H1 (cell line): ENCODE measurements at regions not wholly inside any gene's neighbourhood (a gene's known extent, or its start where the extent isn't known, plus 50 kb on each side); places are given as distances from the start of the nearest gene placed in this dataset.
A peak's percentile ranks its signal among the peaks of the same experiment; 100 is the strongest.
"Not testable (repeated sequence)": the region's sequence is repeated elsewhere in the genome, so short reads cannot be mapped to it uniquely, and the experiment has no call there.

Source experiments
- CTCF ChIA-PET: fragments of 300-600 bp; sonication (Branson Sonifier 250); formaldehyde crosslinking; loops from one replicate; lab custom pipeline; 2021; ENCODE audit not compliant: partially characterized antibody; lab: Charles Lee
- POLR2A ChIA-PET: fragments of 300-600 bp; sonication (Branson Sonifier 250); formaldehyde crosslinking; loops from one replicate; lab custom pipeline; 2021; ENCODE audit warnings: inconsistent platforms; ENCODE audit not compliant: partially characterized antibody; lab: Charles Lee
- DNase-seq, 2 experiments: peaks; one replicate each; pipeline versions ENCODE4 v3.0.0 to v3.0.0-alpha.2; 2010 to 2022; ENCODE audit warnings: low spot score in 2 of 2, low read depth in 1 of 2, mixed read lengths in 1 of 2
- FAIRE-seq: peaks from 2 replicates; lab custom pipeline; 2011; peaks lifted over from hg19 to GRCh38; lab: Jason Lieb, UNC
- H2AFZ ChIP-seq: 2 replicates; pipeline ENCODE4 v1.8.1; 2012; ENCODE audit warnings: low read length, inconsistent platforms
- H2AK5ac ChIP-seq: 2 replicates; pipeline ENCODE4 v1.6.1; 2013; ENCODE audit warnings: low read depth, low read length
- H2BK120ac ChIP-seq: replicated peaks from 2 replicates; pipeline ENCODE3; 2013; ENCODE audit warnings: low read depth, low read length, inconsistent platforms
- H2BK12ac ChIP-seq: 2 replicates; pipeline ENCODE4 v1.6.1; 2013; ENCODE audit warnings: low read depth, low read length
- H2BK15ac ChIP-seq: 2 replicates; pipeline ENCODE4 v1.6.1; 2013; ENCODE audit warnings: low read length
- H2BK20ac ChIP-seq: 2 replicates; pipeline ENCODE4 v1.6.1; 2013; ENCODE audit warnings: low read length
- H2BK5ac ChIP-seq: 2 replicates; pipeline ENCODE4 v1.6.1; 2013; ENCODE audit warnings: low read depth, low read length
- H3K14ac ChIP-seq: 2 replicates; pipeline ENCODE4 v1.6.1; 2013; ENCODE audit warnings: inconsistent platforms; ENCODE audit not compliant: insufficient read length
- H3K18ac ChIP-seq: 2 replicates; pipeline ENCODE4 v1.6.1; 2013; ENCODE audit warnings: low read length; ENCODE audit errors: extremely low read depth
- H3K23ac ChIP-seq: 2 replicates; pipeline ENCODE4 v1.6.1; 2013; ENCODE audit warnings: inconsistent platforms; ENCODE audit not compliant: insufficient read length
- H3K23me2 ChIP-seq: 2 replicates; pipeline ENCODE4 v1.6.1; 2013; ENCODE audit warnings: low read depth, low read length
- H3K27ac ChIP-seq: 2 replicates; pipeline ENCODE4 v1.6.1; 2011; ENCODE audit warnings: low read depth, low read length, inconsistent platforms
- H3K27me3 ChIP-seq, 4 experiments: replicated peaks in 1 of 4; 1 replicate in 1 of 4; 2 replicates in 3 of 4; pipeline versions ENCODE4 v1.6.1 to v1.8.1; 2011 to 2013; ENCODE audit warnings: low read length in 3 of 4, mild to moderate bottlenecking in 3 of 4, inconsistent platforms in 2 of 4, mixed read lengths in 2 of 4, moderate library complexity in 1 of 4; ENCODE audit not compliant: control insufficient read depth in 3 of 4, insufficient read depth in 3 of 4; ENCODE audit errors: extremely low read depth in 1 of 4
- H3K36me3 ChIP-seq, 4 experiments: 2 replicates each; pipeline versions ENCODE4 v1.6.1 to v1.8.1; 2011 to 2013; ENCODE audit warnings: mild to moderate bottlenecking in 4 of 4, low read length in 3 of 4, moderate library complexity in 2 of 4, control low read depth in 1 of 4, inconsistent platforms in 1 of 4; ENCODE audit not compliant: insufficient read depth in 4 of 4, control insufficient read depth in 2 of 4
- H3K4ac ChIP-seq: replicated peaks from 2 replicates; pipeline ENCODE3; 2013; ENCODE audit warnings: low read length, low read depth, mixed read lengths, inconsistent platforms; ENCODE audit not compliant: insufficient read length
- H3K4me1 ChIP-seq, 4 experiments: replicated peaks in 1 of 4; 1 replicate in 1 of 4; 2 replicates in 3 of 4; pipeline versions ENCODE4 v1.6.1 to v1.8.1; 2011 to 2013; ENCODE audit warnings: low read length in 3 of 4, inconsistent platforms in 2 of 4, mixed read lengths in 1 of 4; ENCODE audit not compliant: insufficient read depth in 4 of 4, control insufficient read depth in 3 of 4
- H3K4me2 ChIP-seq, 2 experiments: 2 replicates each; pipeline versions ENCODE4 v1.6.1 to v1.8.1; 2011 to 2013; ENCODE audit warnings: low read depth in 2 of 2, low read length in 2 of 2, control low read depth in 1 of 2, inconsistent platforms in 1 of 2, mild to moderate bottlenecking in 1 of 2; ENCODE audit not compliant: insufficient read depth in 1 of 2
- H3K4me3 ChIP-seq, 4 experiments: fragments of 200-600, 300-600 bp in 1 of 4; sonication (generic), shearing (Covaris generic), sonication (Bioruptor Twin) in 1 of 4; 2 replicates each; pipeline versions ENCODE4 v1.5.1 to v1.8.1; 2011 to 2016; ENCODE audit warnings: low read length in 4 of 4, low read depth in 3 of 4, control low read depth in 2 of 4, inconsistent platforms in 2 of 4, mild to moderate bottlenecking in 2 of 4, mixed read lengths in 1 of 4, moderate library complexity in 1 of 4; ENCODE audit not compliant: insufficient read depth in 2 of 4; ENCODE audit errors: extremely low read depth in 1 of 4
- H3K56ac ChIP-seq: replicated peaks from 2 replicates; pipeline ENCODE3; 2013; ENCODE audit warnings: low read depth, mild to moderate bottlenecking, mixed read lengths, low read length, inconsistent platforms; ENCODE audit not compliant: insufficient read length
- H3K79me1 ChIP-seq: 2 replicates; pipeline ENCODE4 v1.6.1; 2013; ENCODE audit warnings: low read depth, low read length, control low read depth
- H3K79me2 ChIP-seq, 2 experiments: 2 replicates each; pipeline versions ENCODE4 v1.6.1 to v1.8.1; 2012 to 2013; ENCODE audit warnings: low read length in 2 of 2, mild to moderate bottlenecking in 2 of 2, inconsistent platforms in 1 of 2; ENCODE audit not compliant: insufficient read depth in 2 of 2, control insufficient read depth in 1 of 2
- H3K9ac ChIP-seq, 4 experiments: replicated peaks in 1 of 4; 1 replicate in 1 of 4; 2 replicates in 3 of 4; pipeline versions ENCODE4 v1.6.1 to v1.8.1; 2011 to 2013; ENCODE audit warnings: low read depth in 3 of 4, low read length in 3 of 4, control low read depth in 2 of 4, mild to moderate bottlenecking in 2 of 4, moderate library complexity in 2 of 4, inconsistent platforms in 1 of 4; ENCODE audit errors: extremely low read depth in 1 of 4
- H3K9me3 ChIP-seq, 2 experiments: 2 replicates each; pipeline versions ENCODE4 v1.6.1 to v1.8.1; 2012 to 2013; ENCODE audit warnings: mild to moderate bottlenecking in 2 of 2, moderate library complexity in 2 of 2, control low read depth in 1 of 2, inconsistent platforms in 1 of 2, low read depth in 1 of 2, low read length in 1 of 2, mixed read lengths in 1 of 2; ENCODE audit not compliant: insufficient read depth in 2 of 2
- H4K20me1 ChIP-seq, 2 experiments: replicated peaks in 1 of 2; 2 replicates each; pipeline versions ENCODE3 to v1.8.1; 2011 to 2013; ENCODE audit warnings: inconsistent platforms in 2 of 2, low read length in 2 of 2, mild to moderate bottlenecking in 1 of 2; ENCODE audit not compliant: insufficient read depth in 2 of 2, control insufficient read depth in 1 of 2
- H4K5ac ChIP-seq: 2 replicates; pipeline ENCODE4 v1.6.1; 2013; ENCODE audit warnings: low read length, low read depth, mixed read lengths, inconsistent platforms; ENCODE audit not compliant: insufficient read length
- H4K8ac ChIP-seq: 2 replicates; pipeline ENCODE4 v1.8.0; 2013; ENCODE audit warnings: mild to moderate bottlenecking, moderate library complexity, low read length, inconsistent platforms; ENCODE audit not compliant: insufficient read depth; ENCODE audit errors: extremely low read depth
- H4K91ac ChIP-seq: replicated peaks from 2 replicates; pipeline ENCODE3; 2013; ENCODE audit warnings: low read length, mixed read lengths, inconsistent platforms; ENCODE audit not compliant: insufficient read length
- WGBS, 2 experiments: shearing (Covaris generic) in 1 of 2; methylation state at CpG; one replicate each; pipeline versions ENCODE4 v1.1.6 to v1.1.7; 2013 to 2015; ENCODE audit warnings: low lambda C conversion rate in 2 of 2, mixed read lengths in 2 of 2, inconsistent platforms in 1 of 2, low coverage in 1 of 2, missing lambda C conversion rate in 1 of 2; ENCODE audit not compliant: insufficient replicate concordance in 2 of 2, insufficient coverage in 1 of 2, insufficient read length in 1 of 2; ENCODE audit errors: extremely low coverage in 1 of 2, missing lambda C conversion rate in 1 of 2; 5-methylcytosine and 5-hydroxymethylcytosine counted together

DNA sequence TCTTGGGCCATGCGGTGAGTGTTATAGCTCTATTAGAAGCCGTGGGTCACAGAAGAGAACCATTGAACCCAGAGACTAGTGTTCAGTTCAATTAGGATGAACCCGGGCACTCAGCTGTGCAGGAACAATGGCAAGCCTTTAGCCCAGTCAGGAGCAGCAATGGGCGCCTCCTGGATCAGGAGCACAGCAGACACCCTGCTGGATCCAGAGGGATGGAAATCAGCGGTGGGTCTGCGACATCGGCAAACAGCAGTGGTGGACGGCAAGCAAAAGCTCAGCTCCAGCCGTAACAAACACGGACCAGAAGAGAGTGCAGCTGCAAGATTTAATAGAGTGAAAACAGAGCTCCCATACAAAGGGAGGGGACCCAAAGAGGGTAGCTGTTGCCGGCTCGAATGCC, 228.3 kb upstream of the SPOPL start:
- H3K79me1 ChIP-seq, H4K5ac ChIP-seq, H2AFZ ChIP-seq, H3K4me2 ChIP-seq, H3K79me2 ChIP-seq, H2AK5ac ChIP-seq, H2BK5ac ChIP-seq, H3K27ac ChIP-seq, H3K18ac ChIP-seq, DNase-seq, FAIRE-seq, H2BK120ac ChIP-seq, POLR2A ChIA-PET, H3K9me3 ChIP-seq, H3K4ac ChIP-seq, H3K27me3 ChIP-seq, H4K91ac ChIP-seq, H3K9ac ChIP-seq, H3K23ac ChIP-seq, H3K14ac ChIP-seq, H4K20me1 ChIP-seq, H2BK15ac ChIP-seq, H3K56ac ChIP-seq, H3K36me3 ChIP-seq, H3K4me3 ChIP-seq, H4K8ac ChIP-seq, H3K23me2 ChIP-seq, H2BK20ac ChIP-seq: not testable (repeated sequence)
- H3K4me1 ChIP-seq: peaks cover 4 to 33% (median 8%) of the 10 kb centered on the region in 4 experiments
- 90% methylated on average over 11 of the region's 12 CpGs; no CpG with 5 or more reads in 1 of the 2 experiments for WGBS, 2 experiments
- 0 out of 2 replicates have a peak overlapping the region, but pooled peaks have one; percentile 12 for H2BK12ac ChIP-seq
- CTCF ChIA-PET: interaction anchor here (0.6 to 1.7 kb wide), 3 partner anchors 86 to 644 kb away, joined by 3 read pairs; no protein-coding TSS in a partner anchor
